Gastrocnemius medialis (tissue), 4 donors: ENCODE measurements at regions not wholly inside any gene's neighbourhood (a gene's known extent, or its start where the extent isn't known, plus 50 kb on each side); places are given as distances from the start of the nearest gene placed in this dataset.

Source experiments
- CTCF ChIP-seq, 5 experiments: fragments of 450-650 bp in 3 of 5; fragments of 200-600 bp in 2 of 5; sonication (generic) in 2 of 5; IDR thresholded peaks in 4 of 5; conservative IDR thresholded peaks in 1 of 5; 1 replicate in 4 of 5; 2 replicates in 1 of 5; pipeline ENCODE4 v1.5.1; 2016 to 2019; ENCODE audit warnings: antibody characterized with exemption in 5 of 5, mild to moderate bottlenecking in 3 of 5, moderate library complexity in 3 of 5
- POLR2A ChIP-seq, 2 donors: fragments of 450-650 bp; IDR thresholded peaks; one replicate each; pipeline ENCODE4 v1.6.1; 2017; ENCODE audit warnings: antibody characterized with exemption in 2 of 2, mild to moderate bottlenecking in 2 of 2, moderate library complexity in 2 of 2

- TF ChIP-seq CTCF (IDR thresholded peaks at IDR 0.05 in 4 of 5, conservative IDR thresholded peaks at IDR 0.05 in 1 of 5) (no peak), POLR2A (IDR thresholded peaks at IDR 0.05) (no peak)
Measured at GRCh38 chr4:101693842-101694398, 96.6 kb upstream of the BANK1 start.
